WERI-Rb-1 (cell line): ENCODE measurements at regions not wholly inside any gene's neighbourhood (a gene's known extent, or its start where the extent isn't known, plus 50 kb on each side); places are given as distances from the start of the nearest gene placed in this dataset.

ENCODE experiments used
- DNase-seq: peaks from one replicate; pipeline ENCODE4 v3.0.0-alpha.2; 2020
- H3K27ac ChIP-seq: fragments of 250-450 bp; sonication (Bioruptor Pico); 2 replicates; pipeline ENCODE4 v1.5.1; 2020; ENCODE audit warnings: mild to moderate bottlenecking, moderate library complexity
- H3K27me3 ChIP-seq: fragments of 250-450 bp; sonication (Bioruptor Pico); 2 replicates; pipeline ENCODE4 v1.5.1; 2021; ENCODE audit warnings: mild to moderate bottlenecking, low read depth, moderate library complexity; ENCODE audit not compliant: insufficient read depth, severe bottlenecking
- H3K36me3 ChIP-seq: fragments of 250-450 bp; sonication (Bioruptor Pico); 2 replicates; pipeline ENCODE4 v1.5.1; 2020; ENCODE audit warnings: mild to moderate bottlenecking, moderate library complexity
- H3K4me3 ChIP-seq: 2 replicates; pipeline ENCODE4 v1.5.1; 2011; ENCODE audit warnings: low read depth, mild to moderate bottlenecking, control low read depth, low read length
- H3K9me3 ChIP-seq: fragments of 250-450 bp; sonication (Bioruptor Pico); 2 replicates; pipeline ENCODE4 v1.5.1; 2021; ENCODE audit warnings: mild to moderate bottlenecking, moderate library complexity; ENCODE audit not compliant: severe bottlenecking
- CTCF ChIP-seq: IDR thresholded peaks from 2 replicates; pipeline ENCODE4 v1.5.1; 2011; ENCODE audit warnings: low read depth, mild to moderate bottlenecking, control low read depth, inconsistent platforms, low read length

GRCh38 chr4:130524057-130524456, 1428.1 kb downstream of the C4orf33 start:
- no peak for TF ChIP-seq CTCF
- no peak overlapping the region for H3K4me3 ChIP-seq
- peaks cover 14% of the 10 kb centered on the region for H3K9me3 ChIP-seq
- no peaks in the 10 kb centered on the region for H3K36me3 ChIP-seq
- DNase-seq = no peak
- H3K27me3 ChIP-seq = no peaks in the 10 kb centered on the region
- no peak overlapping the region for H3K27ac ChIP-seq

GRCh38 chr4:130530505-130530904, 1434.6 kb downstream of the C4orf33 start:
- no peak for DNase-seq
- TF ChIP-seq CTCF = no peak
- no peaks in the 10 kb centered on the region for H3K9me3 ChIP-seq
- H3K36me3 ChIP-seq = no peaks in the 10 kb centered on the region
- H3K27ac ChIP-seq = no peak overlapping the region
- no peaks in the 10 kb centered on the region for H3K27me3 ChIP-seq
- no peak overlapping the region for H3K4me3 ChIP-seq

- no peak overlapping the region for H3K4me3 ChIP-seq
- no peaks in the 10 kb centered on the region for H3K27me3 ChIP-seq
- TF ChIP-seq CTCF = no peak
- no peaks in the 10 kb centered on the region for H3K9me3 ChIP-seq
- H3K27ac ChIP-seq = no peak overlapping the region
- H3K36me3 ChIP-seq = no peaks in the 10 kb centered on the region
- no peak for DNase-seq
These were observed 1438.7 kb downstream of the C4orf33 start for GRCh38 chr4:130534651-130535050.

- no peaks in the 10 kb centered on the region for H3K9me3 ChIP-seq
- no peak overlapping the region for H3K4me3 ChIP-seq
- H3K27ac ChIP-seq = no peak overlapping the region
- no peak for DNase-seq
- H3K36me3 ChIP-seq = no peaks in the 10 kb centered on the region
- no peaks in the 10 kb centered on the region for H3K27me3 ChIP-seq
- no peak for TF ChIP-seq CTCF
These were observed 1447.0 kb downstream of the C4orf33 start for GRCh38 chr4:130542953-130543352.

GRCh38 chr4:130545171-130545570, 1449.2 kb downstream of the C4orf33 start:
- Histone ChIP-seq H3K4me3 (no peak overlapping the region), H3K9me3 (no peaks in the 10 kb centered on the region), H3K27ac (no peak overlapping the region), H3K36me3 (no peaks in the 10 kb centered on the region), H3K27me3 (no peaks in the 10 kb centered on the region)
- no peak for TF ChIP-seq CTCF
- DNase-seq = no peak

GRCh38 chr4:130545596-130545995, 1449.6 kb downstream of the C4orf33 start:
- no peak for DNase-seq

More at GRCh38 chr4:130545596-130545995, 1449.6 kb downstream of the C4orf33 start:
- Histone ChIP-seq H3K4me3 (no peak overlapping the region), H3K9me3 (no peaks in the 10 kb centered on the region), H3K36me3 (no peaks in the 10 kb centered on the region), H3K27me3 (no peaks in the 10 kb centered on the region), H3K27ac (no peak overlapping the region)
- no peak for TF ChIP-seq CTCF
